NCI-H524 (cell line): ENCODE measurements at regions not wholly inside any gene's neighbourhood (a gene's known extent, or its start where the extent isn't known, plus 50 kb on each side); places are given as distances from the start of the nearest gene placed in this dataset.
A peak's percentile ranks its signal among the peaks of the same experiment; 100 is the strongest.

ENCODE experiments used
- DNase-seq, 2 experiments: peaks; one replicate each; lab custom pipeline; 2025; lab: John Stamatoyannopoulos, UW

GRCh38 chr9:79945016-79945415, 373.3 kb downstream of the TLE4 start:
- DNase-seq: no peak

- DNase-seq: no peak
Measured at GRCh38 chr9:79940919-79941318, 369.2 kb downstream of the TLE4 start.

GRCh38 chr9:79939819-79940218, 368.1 kb downstream of the TLE4 start:
- no peak for DNase-seq

GRCh38 chr9:79936336-79936735, 364.6 kb downstream of the TLE4 start:
- no peak for DNase-seq

- DNase-seq: no peak
Measured at GRCh38 chr9:79929285-79929684, 357.5 kb downstream of the TLE4 start.

- DNase-seq: no peak
Measured at GRCh38 chr9:79928661-79929223, 357.0 kb downstream of the TLE4 start.

GRCh38 chr9:79925326-79925725, 353.6 kb downstream of the TLE4 start:
- DNase-seq: no peak

GRCh38 chr9:79924836-79925235, 353.1 kb downstream of the TLE4 start:
- DNase-seq: no peak

GRCh38 chr9:79917421-79917820, 345.7 kb downstream of the TLE4 start:
- no peak for DNase-seq

GRCh38 chr9:79913867-79914266, 342.1 kb downstream of the TLE4 start:
- no peak for DNase-seq

- no peak for DNase-seq
Measured at GRCh38 chr9:79912318-79913070, 340.7 kb downstream of the TLE4 start.

- DNase-seq: no peak
Measured at GRCh38 chr9:79911724-79912123, 340.0 kb downstream of the TLE4 start.

GRCh38 chr9:79902825-79903600, 331.2 kb downstream of the TLE4 start:
- peak; percentile 50 to 75 for DNase-seq

- DNase-seq: no peak
Measured at GRCh38 chr9:79900754-79901153, 329.0 kb downstream of the TLE4 start.

GRCh38 chr9:79896390-79896980, 324.7 kb downstream of the TLE4 start:
- DNase-seq: peak; percentile 48 to 71

GRCh38 chr9:79895232-79895631, 323.5 kb downstream of the TLE4 start:
- DNase-seq: no peak

- DNase-seq: no peak
Measured at GRCh38 chr9:79889369-79889768, 317.6 kb downstream of the TLE4 start.

- DNase-seq: no peak
Measured at GRCh38 chr9:79885093-79885857, 313.5 kb downstream of the TLE4 start.

- no peak for DNase-seq
Measured at GRCh38 chr9:79884546-79884945, 312.8 kb downstream of the TLE4 start.

- DNase-seq: no peak
Measured at GRCh38 chr9:79883073-79883645, 311.4 kb downstream of the TLE4 start.

GRCh38 chr9:79880626-79881025, 308.9 kb downstream of the TLE4 start:
- no peak for DNase-seq
